OCI-LY3 (cell line): ENCODE measurements at regions not wholly inside any gene's neighbourhood (a gene's known extent, or its start where the extent isn't known, plus 50 kb on each side); places are given as distances from the start of the nearest gene placed in this dataset.

ENCODE experiments used
- H2AFZ ChIP-seq: fragments of 200-600, 300-600 bp; shearing (Covaris generic); 2 replicates; pipeline ENCODE4 v1.6.0; 2014; ENCODE audit warnings: antibody characterized with exemption, low read depth, low read length
- H3K27ac ChIP-seq: fragments of 200-600, 300-600 bp; sonication (generic); 2 replicates; pipeline ENCODE4 v1.5.1; 2014; ENCODE audit warnings: mild to moderate bottlenecking, low read length, moderate library complexity, mixed read lengths
- H3K27me3 ChIP-seq: fragments of 200-600, 300-600 bp; sonication (generic); 2 replicates; pipeline ENCODE4 v1.6.1; 2014; ENCODE audit warnings: low read depth, low read length, mixed read lengths
- H3K36me3 ChIP-seq: fragments of 200-600, 300-600 bp; sonication (generic); replicated peaks from 2 replicates; pipeline ENCODE3; 2014; ENCODE audit warnings: low read depth, low read length, mixed read lengths
- H3K4me1 ChIP-seq: fragments of 300-600, 200-600 bp; sonication (generic); 2 replicates; pipeline ENCODE4 v1.6.1; 2014; ENCODE audit warnings: low read length, mixed read lengths
- H3K4me2 ChIP-seq: fragments of 200-600, 300-600 bp; sonication (generic); 2 replicates; pipeline ENCODE4 v1.6.1; 2014; ENCODE audit warnings: low read length, mixed read lengths
- H3K4me3 ChIP-seq: fragments of 300-600, 200-600 bp; sonication (generic); 2 replicates; pipeline ENCODE4 v1.5.1; 2014; ENCODE audit warnings: antibody characterized with exemption, mild to moderate bottlenecking, low read length, moderate library complexity
- H3K79me2 ChIP-seq: fragments of 300-600, 200-600 bp; shearing (Covaris generic); 2 replicates; pipeline ENCODE4 v1.6.1; 2014; ENCODE audit warnings: mild to moderate bottlenecking, low read length, mixed read lengths
- H3K9ac ChIP-seq: fragments of 300-600, 200-600 bp; shearing (Covaris generic); 2 replicates; pipeline ENCODE4 v1.6.0; 2014; ENCODE audit warnings: mild to moderate bottlenecking, low read length, moderate library complexity
- H3K9me3 ChIP-seq: fragments of 200-600, 300-600 bp; shearing (Covaris generic); 2 replicates; pipeline ENCODE4 v1.6.1; 2014; ENCODE audit warnings: low read length, mixed read lengths; ENCODE audit not compliant: insufficient read depth
- H4K20me1 ChIP-seq: fragments of 200-600, 300-600 bp; sonication (generic); 2 replicates; pipeline ENCODE4 v1.6.1; 2016; ENCODE audit warnings: low read length, mixed read lengths; ENCODE audit not compliant: insufficient read depth
- CTCF ChIP-seq: fragments of 200-600, 300-600 bp; sonication (generic); IDR thresholded peaks from 2 replicates; pipeline ENCODE4 v1.5.1; 2014; ENCODE audit warnings: antibody characterized with exemption, low read length, low read depth
- EZH2phosphoT487 ChIP-seq: fragments of 200-600 bp; shearing (Covaris generic); IDR thresholded peaks from 2 replicates; pipeline ENCODE4 v1.6.1; 2018; ENCODE audit warnings: antibody characterized with exemption, mixed run types, low read depth

DNA sequence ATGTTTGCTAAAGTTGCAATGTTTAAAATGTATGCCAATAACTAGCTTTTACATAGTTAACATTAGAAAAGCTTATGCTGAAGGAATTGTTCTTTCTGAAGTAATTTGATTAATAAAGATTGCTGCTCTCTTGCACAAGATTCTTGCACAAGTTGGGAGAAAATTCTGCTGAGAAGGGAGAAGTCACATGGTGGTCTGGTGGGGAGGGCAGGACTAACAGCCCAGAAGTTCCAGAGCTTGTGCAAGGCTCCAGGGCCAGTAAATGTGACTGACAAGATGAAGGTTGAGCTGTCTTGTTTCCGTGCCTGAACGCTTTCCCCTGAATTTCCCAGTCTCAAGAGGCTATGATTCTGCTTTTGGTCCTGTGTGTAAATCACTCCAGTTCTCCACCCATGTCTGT lies 112.9 kb upstream of the VCX start:
- no peak overlapping the region for H3K4me3 ChIP-seq
- H3K27me3 ChIP-seq = no peaks in the 10 kb centered on the region
- H3K4me2 ChIP-seq = no peak overlapping the region
- H3K9ac ChIP-seq = no peak overlapping the region
- no peaks in the 10 kb centered on the region for H4K20me1 ChIP-seq
- no peak for TF ChIP-seq EZH2phosphoT487
- TF ChIP-seq CTCF = no peak
- no peaks in the 10 kb centered on the region for H3K4me1 ChIP-seq
- H3K27ac ChIP-seq = no peak overlapping the region
- H3K36me3 ChIP-seq = no peaks in the 10 kb centered on the region
- no peaks in the 10 kb centered on the region for H3K79me2 ChIP-seq
- H3K9me3 ChIP-seq = no peaks in the 10 kb centered on the region
- no peak overlapping the region for H2AFZ ChIP-seq

GRCh38 chrX:7720519-7720918 lies 122.5 kb upstream of the VCX start:
- Histone ChIP-seq H3K9me3 (no peaks in the 10 kb centered on the region), H2AFZ (no peak overlapping the region), H3K9ac (no peak overlapping the region), H3K36me3 (no peaks in the 10 kb centered on the region), H3K79me2 (no peaks in the 10 kb centered on the region), H3K27ac (no peak overlapping the region), H3K4me3 (no peak overlapping the region), H3K4me1 (no peaks in the 10 kb centered on the region), H3K4me2 (no peak overlapping the region), H4K20me1 (no peaks in the 10 kb centered on the region), H3K27me3 (no peaks in the 10 kb centered on the region)
- TF ChIP-seq CTCF (no peak), EZH2phosphoT487 (no peak)

DNA sequence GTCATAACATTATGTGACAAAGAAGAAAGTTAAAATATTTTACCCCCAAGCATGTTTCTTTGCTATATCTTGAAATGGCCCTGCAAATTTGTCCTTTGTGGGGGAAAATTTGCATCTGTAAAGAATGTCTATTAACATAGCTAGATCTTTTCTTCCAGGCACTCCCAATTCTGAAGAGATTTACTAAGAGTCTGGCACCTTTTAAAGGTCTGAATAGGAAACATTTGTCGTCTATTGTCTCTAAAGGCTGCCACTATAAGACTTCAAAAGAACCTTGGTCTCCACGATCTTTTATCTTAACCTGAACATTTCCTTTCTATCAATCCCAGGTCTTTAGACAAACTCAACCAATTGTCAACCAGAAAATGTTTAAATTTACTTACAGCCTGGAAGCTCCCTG lies 128.6 kb upstream of the VCX start:
- Histone ChIP-seq H3K36me3 (no peaks in the 10 kb centered on the region), H3K79me2 (no peaks in the 10 kb centered on the region), H2AFZ (no peak overlapping the region), H3K27me3 (no peaks in the 10 kb centered on the region), H3K4me1 (no peaks in the 10 kb centered on the region), H3K9me3 (no peaks in the 10 kb centered on the region), H3K4me3 (no peak overlapping the region), H3K9ac (no peak overlapping the region), H3K27ac (no peak overlapping the region), H3K4me2 (no peak overlapping the region), H4K20me1 (no peaks in the 10 kb centered on the region)
- TF ChIP-seq EZH2phosphoT487 (no peak), CTCF (no peak)

GRCh38 chrX:7711167-7711566 lies 131.8 kb upstream of the VCX start:
- no peaks in the 10 kb centered on the region for H3K36me3 ChIP-seq
- no peaks in the 10 kb centered on the region for H3K79me2 ChIP-seq
- H3K27ac ChIP-seq = no peak overlapping the region
- H3K9ac ChIP-seq = no peak overlapping the region
- H4K20me1 ChIP-seq = no peaks in the 10 kb centered on the region
- no peaks in the 10 kb centered on the region for H3K9me3 ChIP-seq
- no peak overlapping the region for H3K4me3 ChIP-seq
- H3K4me2 ChIP-seq = no peak overlapping the region
- TF ChIP-seq CTCF (no peak), EZH2phosphoT487 (no peak)
- H3K27me3 ChIP-seq = no peaks in the 10 kb centered on the region
- no peaks in the 10 kb centered on the region for H3K4me1 ChIP-seq
- H2AFZ ChIP-seq = no peak overlapping the region
